Thyroid gland (tissue), 4 donors: ENCODE measurements at regions not wholly inside any gene's neighbourhood (a gene's known extent, or its start where the extent isn't known, plus 50 kb on each side); places are given as distances from the start of the nearest gene placed in this dataset.
A peak's percentile ranks its signal among the peaks of the same experiment; 100 is the strongest.

Source experiments
- DNase-seq, 2 donors: peaks; one replicate each; pipeline ENCODE4 v3.0.0-alpha.2; 2019
- H3K27ac ChIP-seq, 3 donors: fragments of 200-600 bp; sonication (generic); 1 replicate in 2 of 3; 2 replicates in 1 of 3; pipeline ENCODE4 v1.5.1; 2016 to 2019; ENCODE audit warnings: mild to moderate bottlenecking in 1 of 3, moderate library complexity in 1 of 3
- H3K27me3 ChIP-seq: fragments of 200-600 bp; sonication (generic); one replicate; pipeline ENCODE4 v1.5.1; 2019
- H3K36me3 ChIP-seq, 2 donors: fragments of 200-600 bp; sonication (generic); one replicate each; pipeline ENCODE4 v1.5.1; 2016 to 2019
- H3K4me1 ChIP-seq, 2 donors: fragments of 200-600 bp; sonication (generic); one replicate each; pipeline ENCODE4 v1.5.1; 2017 to 2019
- H3K4me3 ChIP-seq, 3 donors: fragments of 200-600 bp; sonication (generic); replicated peaks in 1 of 3; 1 replicate in 2 of 3; 2 replicates in 1 of 3; pipeline ENCODE4 v1.5.1; 2016; ENCODE audit warnings: mild to moderate bottlenecking in 1 of 3
- H3K9me3 ChIP-seq: fragments of 200-600 bp; sonication (generic); one replicate; pipeline ENCODE4 v1.5.1; 2017
- POLR2A ChIP-seq, 2 donors: fragments of 450-650 bp; IDR thresholded peaks; one replicate each; pipeline ENCODE4 v1.6.1; 2017; ENCODE audit warnings: antibody characterized with exemption in 2 of 2, mild to moderate bottlenecking in 2 of 2, moderate library complexity in 1 of 2
- WGBS, 2 donors: methylation state at CpG; one replicate each; pipeline ENCODE4 v1.1.5; 2017; 5-methylcytosine and 5-hydroxymethylcytosine counted together
- intact Hi-C: fragments of 100-400 bp; cut with DNase I; formaldehyde crosslinking; loops from one replicate; pipeline ENCODE4 v1.15.1; 2023
- TF ChIP-seq, protein P1 (sequence below), 6 experiments: fragments of 200-600 bp in 3 of 6; fragments of 450-650 bp in 3 of 6; sonication (generic) in 3 of 6; IDR thresholded peaks; one replicate each; pipeline ENCODE4 v1.5.1; 2016 to 2019; ENCODE audit warnings: antibody characterized with exemption in 6 of 6, mild to moderate bottlenecking in 2 of 6, inconsistent platforms in 1 of 6, moderate library complexity in 1 of 6

DNA sequence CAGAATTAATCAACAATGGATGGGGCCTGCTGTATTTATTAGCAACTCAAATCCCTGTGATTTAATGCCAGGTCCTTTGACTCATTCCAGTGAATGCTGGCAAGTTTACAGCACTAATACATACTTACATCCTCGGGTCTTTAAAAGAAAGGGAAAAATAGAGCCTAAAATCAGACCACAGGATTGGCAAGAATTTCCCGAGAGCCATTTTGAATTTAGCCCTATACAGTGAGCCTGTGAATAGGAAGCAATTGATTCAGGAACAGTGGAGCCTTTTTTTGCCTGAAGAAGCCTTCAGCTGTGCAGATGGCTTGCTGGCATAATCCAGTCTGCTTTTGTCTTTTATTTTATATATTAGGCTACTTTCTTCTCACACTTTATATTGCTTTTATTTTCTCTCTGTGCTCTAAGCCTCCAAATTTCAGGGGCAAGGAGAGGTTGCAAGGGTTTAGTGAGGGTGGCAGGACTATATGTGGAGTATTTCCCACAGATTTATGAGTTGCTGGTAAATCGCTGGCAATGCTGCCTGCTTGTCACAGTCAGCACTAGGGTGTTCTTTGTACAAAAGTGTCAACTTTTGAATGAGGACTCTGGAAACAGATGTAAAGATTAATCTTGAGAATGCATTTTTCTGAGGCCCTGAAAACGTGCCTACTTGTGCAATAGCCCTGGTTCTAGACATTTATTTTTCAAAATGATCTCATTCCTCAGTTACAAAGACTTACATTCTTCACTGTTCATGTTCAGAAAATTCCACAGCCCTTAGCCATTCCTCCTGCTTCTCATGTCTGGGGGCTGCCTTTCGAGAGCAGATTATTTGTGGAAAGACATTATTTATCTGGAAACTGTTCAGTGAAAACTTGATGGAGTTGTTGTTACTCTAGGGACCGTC is 303.5 kb downstream of the SPRY1 start:
- Histone ChIP-seq H3K4me1 (no peaks in the 10 kb centered on the region), H3K27me3 (no peaks in the 10 kb centered on the region), H3K27ac (peak overlapping the region in 1 of 3 donors; percentile 5), H3K36me3 (no peaks in the 10 kb centered on the region), H3K9me3 (no peaks in the 10 kb centered on the region), H3K4me3 (no peak overlapping the region)
- intact Hi-C loops = no loop called here
- no peak for DNase-seq
- WGBS, 2 donors = 63 to 69% methylated on average over 6 of the region's 6 CpGs
- no peak for TF ChIP-seq POLR2A (IDR thresholded peaks at IDR 0.05)
- TF ChIP-seq, protein P1, sequence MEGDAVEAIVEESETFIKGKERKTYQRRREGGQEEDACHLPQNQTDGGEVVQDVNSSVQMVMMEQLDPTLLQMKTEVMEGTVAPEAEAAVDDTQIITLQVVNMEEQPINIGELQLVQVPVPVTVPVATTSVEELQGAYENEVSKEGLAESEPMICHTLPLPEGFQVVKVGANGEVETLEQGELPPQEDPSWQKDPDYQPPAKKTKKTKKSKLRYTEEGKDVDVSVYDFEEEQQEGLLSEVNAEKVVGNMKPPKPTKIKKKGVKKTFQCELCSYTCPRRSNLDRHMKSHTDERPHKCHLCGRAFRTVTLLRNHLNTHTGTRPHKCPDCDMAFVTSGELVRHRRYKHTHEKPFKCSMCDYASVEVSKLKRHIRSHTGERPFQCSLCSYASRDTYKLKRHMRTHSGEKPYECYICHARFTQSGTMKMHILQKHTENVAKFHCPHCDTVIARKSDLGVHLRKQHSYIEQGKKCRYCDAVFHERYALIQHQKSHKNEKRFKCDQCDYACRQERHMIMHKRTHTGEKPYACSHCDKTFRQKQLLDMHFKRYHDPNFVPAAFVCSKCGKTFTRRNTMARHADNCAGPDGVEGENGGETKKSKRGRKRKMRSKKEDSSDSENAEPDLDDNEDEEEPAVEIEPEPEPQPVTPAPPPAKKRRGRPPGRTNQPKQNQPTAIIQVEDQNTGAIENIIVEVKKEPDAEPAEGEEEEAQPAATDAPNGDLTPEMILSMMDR (IDR thresholded peaks at IDR 0.05) = no peak

DNA sequence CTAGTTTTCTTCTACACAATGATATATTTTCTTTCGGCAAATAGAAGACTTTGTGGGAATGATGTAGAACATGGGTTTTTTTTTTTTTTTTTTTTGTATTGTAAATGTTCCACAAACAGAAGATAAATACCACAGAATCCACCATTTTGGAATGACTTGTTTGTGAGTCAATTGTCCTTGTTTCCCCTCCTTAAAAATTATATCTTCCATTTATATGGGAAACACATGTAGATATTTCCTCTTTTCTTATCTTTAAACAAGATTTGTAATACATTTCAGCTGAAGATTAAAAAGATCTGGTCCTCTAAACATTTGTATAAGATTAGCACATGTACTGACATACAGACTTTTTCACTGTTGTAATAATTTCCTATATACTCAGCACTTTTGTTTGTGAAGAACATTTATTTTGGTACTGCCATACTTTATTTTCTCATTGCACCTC is 304.6 kb downstream of the SPRY1 start:
- no peak for DNase-seq
- H3K27ac ChIP-seq = no peak overlapping the region
- H3K4me3 ChIP-seq = no peak overlapping the region

DNA sequence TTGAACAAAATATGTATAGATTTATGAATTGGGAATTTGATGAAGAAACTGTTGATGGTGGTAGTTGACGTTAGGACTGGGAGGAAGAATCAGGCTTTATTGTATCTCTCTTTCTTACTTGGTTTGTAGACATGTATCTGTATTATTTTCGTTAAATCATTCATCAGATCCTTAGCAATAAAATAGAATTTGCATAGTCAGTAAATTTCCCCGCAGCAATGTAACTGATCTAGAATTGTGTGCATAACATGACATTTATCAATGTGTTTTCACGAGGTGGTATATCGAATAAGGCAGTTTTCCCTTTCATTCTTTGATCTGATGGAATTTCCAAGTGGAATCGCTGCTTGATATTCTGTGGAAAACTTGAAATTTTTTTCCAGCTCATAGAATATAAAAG is 308.8 kb downstream of the SPRY1 start:
- no peaks in the 10 kb centered on the region for H3K4me1 ChIP-seq
- TF ChIP-seq POLR2A (IDR thresholded peaks at IDR 0.05) = no peak
- TF ChIP-seq, protein P1 (IDR thresholded peaks at IDR 0.05) = no peak
- H3K4me3 ChIP-seq = no peak overlapping the region
- DNase-seq = no peak
- H3K27me3 ChIP-seq = no peaks in the 10 kb centered on the region
- 80% methylated on average over 6 of the region's 6 CpGs for WGBS, 2 donors
- no peak overlapping the region for H3K27ac ChIP-seq
- intact Hi-C loops = no loop called here
- H3K9me3 ChIP-seq = no peaks in the 10 kb centered on the region
- no peaks in the 10 kb centered on the region for H3K36me3 ChIP-seq

More for the DNA sequence above, 304.6 kb downstream of the SPRY1 start:
- TF ChIP-seq, protein P1 (IDR thresholded peaks at IDR 0.05) = no peak
- no peak for TF ChIP-seq POLR2A (IDR thresholded peaks at IDR 0.05)
- Histone ChIP-seq H3K4me1 (no peaks in the 10 kb centered on the region), H3K27me3 (no peaks in the 10 kb centered on the region), H3K9me3 (no peaks in the 10 kb centered on the region), H3K36me3 (no peaks in the 10 kb centered on the region)
- intact Hi-C loops = no loop called here
- WGBS, 2 donors = 84 to 91% methylated on average over 1 of the region's 1 CpG

DNA sequence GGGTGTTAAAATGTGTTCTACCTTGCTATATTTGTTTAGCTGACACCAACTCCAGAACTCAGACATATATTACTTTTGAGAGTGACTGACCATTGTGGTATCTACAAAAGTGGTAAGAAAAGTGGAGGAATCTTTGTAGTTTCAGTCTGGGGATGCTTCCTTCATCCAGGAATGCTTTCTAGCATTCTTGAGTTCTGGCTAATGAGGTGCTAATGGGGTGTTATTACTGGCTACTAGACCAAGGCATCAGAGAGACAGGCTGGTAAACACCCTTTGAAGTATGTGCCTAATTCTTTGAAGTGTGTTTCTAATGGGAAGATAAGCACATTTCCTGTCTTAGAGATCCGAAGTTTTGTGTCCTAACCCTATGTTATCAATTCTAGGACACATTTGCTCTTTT is 310.4 kb downstream of the SPRY1 start:
- Histone ChIP-seq H3K4me3 (no peak overlapping the region), H3K4me1 (no peaks in the 10 kb centered on the region), H3K27me3 (no peaks in the 10 kb centered on the region), H3K27ac (no peak overlapping the region), H3K36me3 (no peaks in the 10 kb centered on the region), H3K9me3 (no peaks in the 10 kb centered on the region)
- WGBS, 2 donors = 30 to 32% methylated on average over 1 of the region's 1 CpG
- intact Hi-C loops = no loop called here
- no peak for TF ChIP-seq POLR2A (IDR thresholded peaks at IDR 0.05)
- TF ChIP-seq, protein P1 (IDR thresholded peaks at IDR 0.05) = no peak
- no peak for DNase-seq

DNA sequence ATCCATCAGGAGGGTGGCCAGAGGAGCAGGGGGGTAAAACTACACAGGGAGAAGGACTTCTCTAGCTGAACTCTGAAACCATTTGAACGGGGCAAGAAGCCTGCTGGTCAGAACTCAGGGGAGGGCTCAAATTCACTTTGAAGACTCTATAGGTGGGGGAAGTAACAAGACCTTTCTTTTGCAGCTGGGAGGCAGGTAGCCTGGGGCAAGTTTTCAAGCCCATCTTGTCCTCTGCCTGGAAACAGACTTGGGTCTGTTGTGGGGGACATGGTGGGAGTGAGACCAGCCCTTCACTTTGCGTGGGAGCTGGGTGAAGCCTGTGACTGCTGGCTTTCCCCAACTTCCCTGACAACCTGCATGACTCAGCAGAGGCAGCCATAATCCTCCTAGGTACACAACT is 312.3 kb downstream of the SPRY1 start:
- intact Hi-C loops = no loop called here
- no peaks in the 10 kb centered on the region for H3K36me3 ChIP-seq
- no peak overlapping the region for H3K4me3 ChIP-seq
- no peaks in the 10 kb centered on the region for H3K27me3 ChIP-seq
- no peak for DNase-seq
- no peak overlapping the region for H3K27ac ChIP-seq
- no peaks in the 10 kb centered on the region for H3K4me1 ChIP-seq
- H3K9me3 ChIP-seq = no peaks in the 10 kb centered on the region
- WGBS, 2 donors = 89 to 100% methylated on average over 2 of the region's 2 CpGs
- TF ChIP-seq, protein P1 (IDR thresholded peaks at IDR 0.05) = no peak
- no peak for TF ChIP-seq POLR2A (IDR thresholded peaks at IDR 0.05)
